GM21526 (cell line): ENCODE measurements at regions not wholly inside any gene's neighbourhood (a gene's known extent, or its start where the extent isn't known, plus 50 kb on each side); places are given as distances from the start of the nearest gene placed in this dataset.

Source experiments
- ATAC-seq: cut with Tn5 transposase; IDR thresholded peaks from one replicate; pipeline ENCODE4 v1.9.1; 2021; ENCODE audit warnings: moderate library complexity; ENCODE audit not compliant: unreplicated experiment, low FRiP score

DNA sequence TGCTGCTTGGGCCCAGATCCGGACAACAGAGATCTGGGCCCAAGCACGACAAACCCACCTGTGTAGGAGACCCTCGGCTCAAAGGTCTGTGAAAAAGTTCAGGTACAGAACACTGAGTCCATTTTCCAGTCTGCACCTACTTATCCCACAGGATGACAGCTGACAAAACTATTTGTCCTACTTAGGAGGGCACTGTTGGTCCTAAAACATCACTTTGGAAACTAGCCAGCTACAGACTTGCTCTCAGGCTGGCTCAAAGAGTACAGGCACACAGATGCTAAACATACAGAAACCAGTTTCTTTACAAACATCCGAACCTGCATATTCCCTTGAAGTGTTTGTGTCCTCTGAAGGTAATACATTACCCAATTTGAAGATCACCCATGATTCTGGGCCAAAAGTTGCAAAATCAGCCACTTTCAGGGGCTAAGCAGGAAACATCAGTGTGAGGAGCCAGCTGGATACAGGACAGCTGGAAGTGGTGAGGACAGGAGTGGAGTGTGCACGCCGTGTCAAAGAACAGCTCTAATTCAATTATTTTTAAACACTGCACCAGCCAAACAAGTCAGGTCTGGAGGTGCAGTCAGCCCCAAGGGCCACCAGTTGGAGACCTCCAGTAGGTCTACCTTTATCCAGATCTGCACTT lies 88.5 kb downstream of the NOC3L start:
- ATAC-seq: no peak

GRCh38 chr10:94276140-94276539 lies 86.6 kb downstream of the NOC3L start:
- ATAC-seq: no peak

- no peak for ATAC-seq
These were observed 85.3 kb downstream of the NOC3L start for GRCh38 chr10:94277450-94277849.

GRCh38 chr10:94279835-94280709 lies 82.7 kb downstream of the NOC3L start:
- ATAC-seq: peak; percentile 69

DNA sequence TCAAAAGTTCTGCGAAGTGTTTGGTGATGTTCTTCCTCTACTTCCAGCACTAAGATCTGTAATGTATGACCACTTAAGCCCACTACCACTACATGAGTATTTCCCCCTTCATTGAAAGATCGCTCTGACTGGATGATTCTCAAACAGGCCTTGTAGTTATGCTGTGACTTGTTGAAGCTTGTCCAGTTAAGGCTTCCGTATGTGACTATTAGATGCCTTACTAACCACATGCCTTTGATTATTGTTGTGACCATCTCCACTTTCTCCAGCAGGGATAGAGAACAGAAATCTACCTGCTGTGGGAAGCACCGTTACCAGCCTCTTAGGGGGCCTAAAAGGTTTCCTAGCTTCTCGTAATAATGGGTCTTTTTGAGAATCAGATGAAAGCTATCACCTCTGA lies 81.1 kb downstream of the NOC3L start:
- no peak for ATAC-seq

- ATAC-seq: no peak
These were observed 80.4 kb downstream of the NOC3L start for GRCh38 chr10:94282369-94282768.
